ENCODE measurements at regions not wholly inside any gene's neighbourhood (a gene's known extent, or its start where the extent isn't known, plus 50 kb on each side); places are given as distances from the start of the nearest gene placed in this dataset.

DNA sequence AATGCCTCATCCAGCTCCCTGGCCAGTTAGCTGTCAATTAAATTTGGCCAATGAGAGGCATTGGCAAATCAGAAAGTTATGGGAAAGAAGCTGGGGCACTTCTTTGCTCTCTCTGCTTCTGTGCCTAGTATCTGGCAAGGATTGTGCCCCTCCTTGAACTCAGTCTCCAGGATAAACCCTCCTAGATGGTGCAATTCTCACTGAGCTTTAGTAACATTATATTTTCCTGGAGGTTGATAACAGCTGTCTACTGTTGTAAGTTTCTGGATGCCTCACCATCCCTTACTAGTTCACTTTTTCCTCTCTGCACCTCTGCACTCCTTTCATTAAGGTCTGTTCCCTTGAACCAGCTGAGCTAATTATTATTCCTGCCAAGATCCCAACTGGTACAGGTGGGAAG lies 329.5 kb downstream of the MFSD1 start:
- no peak for DNase-seq

DNA sequence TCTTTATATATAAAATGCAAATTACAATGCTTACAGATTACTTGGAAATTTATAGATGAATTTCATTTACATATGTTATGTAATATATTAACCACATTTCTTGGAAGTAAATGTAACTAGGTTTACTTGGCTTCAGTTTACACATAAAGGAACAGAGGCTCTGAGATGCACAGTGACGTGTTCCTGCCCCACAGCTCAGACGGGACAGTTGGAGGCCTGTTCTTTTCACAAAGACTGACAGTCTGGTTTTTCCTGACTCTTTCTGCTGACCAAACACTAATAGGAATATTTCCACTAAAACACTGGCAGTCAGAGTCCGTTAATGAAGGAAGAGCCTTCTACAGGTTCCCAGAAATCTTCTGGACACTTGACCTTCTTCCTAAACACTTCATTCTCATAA lies 336.1 kb downstream of the MFSD1 start:
- DNase-seq, result no peak

DNA sequence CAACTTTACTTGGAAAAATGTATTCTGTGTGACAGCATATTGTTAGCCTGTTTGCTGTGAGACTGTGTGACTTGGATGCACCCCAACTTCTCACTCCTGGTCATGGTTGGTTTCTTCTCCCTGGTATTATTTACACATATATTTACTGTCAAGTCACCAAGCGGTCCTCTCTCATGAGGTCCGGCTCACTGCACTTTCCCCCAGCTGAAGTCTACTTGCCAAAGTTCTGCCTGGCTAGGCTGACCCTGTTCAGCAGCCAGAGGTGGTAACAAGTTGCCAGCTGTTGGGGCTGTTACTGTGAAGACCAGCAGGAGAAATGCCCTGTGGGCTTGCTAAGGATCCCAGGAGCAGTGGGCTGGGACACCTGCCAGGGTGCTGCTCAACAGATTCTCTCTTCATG lies 337.5 kb downstream of the MFSD1 start:
- no peak for DNase-seq

DNA sequence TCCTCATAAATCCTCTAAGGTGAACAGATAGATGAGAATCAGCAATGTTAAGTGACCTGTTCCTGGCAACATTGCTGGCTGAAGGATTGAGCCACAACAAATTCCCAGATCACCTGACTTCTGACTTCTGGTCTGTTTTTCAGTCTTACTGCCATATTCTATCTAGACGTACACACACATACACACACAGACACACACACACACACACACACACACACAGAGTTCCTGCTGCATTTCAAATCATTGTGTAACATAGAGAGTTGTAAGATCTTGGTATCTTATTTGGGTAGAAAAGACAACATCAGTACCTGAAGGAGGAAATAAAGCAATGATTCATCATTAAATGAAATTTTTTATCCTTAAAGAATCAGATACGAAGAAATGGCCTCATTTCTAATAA lies 342.6 kb downstream of the MFSD1 start:
- no peak for DNase-seq

DNA sequence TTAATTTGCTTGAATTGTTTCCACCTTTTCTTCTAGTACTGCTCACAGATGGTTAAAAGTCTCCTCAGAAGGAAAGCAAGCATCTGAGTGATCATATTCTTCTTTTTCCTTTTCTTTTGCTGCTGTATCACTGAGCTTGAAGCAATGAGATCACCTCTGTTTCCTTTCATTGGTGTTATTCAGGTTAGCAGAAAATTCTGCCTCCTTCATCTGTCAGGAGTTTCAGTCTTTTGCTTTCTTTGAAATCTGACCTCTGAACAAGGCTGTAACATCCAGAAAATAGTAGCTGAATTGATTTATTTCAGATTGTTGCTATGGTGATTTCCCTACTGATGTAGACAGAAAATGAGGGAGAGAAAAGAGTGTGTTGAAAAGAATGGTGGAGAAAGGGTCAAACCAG lies 343.0 kb downstream of the MFSD1 start:
- DNase-seq, result no peak

DNA sequence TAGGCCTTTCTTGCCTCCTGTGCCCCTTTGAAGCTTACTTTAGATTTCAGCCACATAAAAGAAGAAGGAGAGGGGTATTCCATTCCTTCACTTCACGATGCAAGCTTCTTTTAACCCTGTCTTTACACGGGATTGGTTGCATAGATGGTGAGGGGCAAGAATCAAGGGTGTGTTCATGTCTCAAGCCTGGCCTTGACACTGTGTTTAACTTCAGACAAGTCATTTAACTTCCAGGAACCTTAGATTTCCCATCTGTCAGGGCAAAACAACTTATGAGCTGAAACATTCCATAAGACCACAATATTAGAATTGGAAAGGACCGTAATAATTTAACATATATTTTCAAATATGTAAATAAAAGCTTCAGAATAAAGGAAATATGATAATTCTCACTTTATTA lies 344.5 kb downstream of the MFSD1 start:
- DNase-seq, result no peak

DNA sequence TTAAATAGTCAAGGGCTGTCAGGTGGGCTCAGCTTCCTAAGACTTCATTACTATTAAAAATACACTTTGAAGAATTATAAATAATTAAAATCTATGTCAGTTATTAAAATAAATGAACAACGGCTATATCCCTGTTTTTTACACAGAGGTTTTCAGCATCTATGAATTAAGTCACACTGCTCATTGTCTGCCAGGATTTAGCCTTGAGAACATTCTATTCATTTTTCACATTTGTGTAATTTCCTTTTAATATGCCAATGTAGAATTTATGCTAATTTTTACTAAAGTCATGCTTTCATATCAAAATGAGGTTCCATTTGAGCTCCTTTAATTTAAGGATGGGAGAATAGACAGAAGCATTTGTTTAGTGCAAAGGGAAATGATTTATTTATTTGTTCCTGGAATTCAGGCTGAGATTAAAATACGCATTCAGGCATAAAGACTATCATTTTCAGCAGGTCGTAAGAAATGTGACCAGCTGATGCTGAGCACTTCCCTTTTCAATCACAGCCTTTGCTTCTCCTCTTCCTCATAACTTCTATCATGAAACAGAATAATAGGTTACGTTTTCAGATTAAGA lies 345.1 kb downstream of the MFSD1 start:
- DNase-seq, result no peak

DNA sequence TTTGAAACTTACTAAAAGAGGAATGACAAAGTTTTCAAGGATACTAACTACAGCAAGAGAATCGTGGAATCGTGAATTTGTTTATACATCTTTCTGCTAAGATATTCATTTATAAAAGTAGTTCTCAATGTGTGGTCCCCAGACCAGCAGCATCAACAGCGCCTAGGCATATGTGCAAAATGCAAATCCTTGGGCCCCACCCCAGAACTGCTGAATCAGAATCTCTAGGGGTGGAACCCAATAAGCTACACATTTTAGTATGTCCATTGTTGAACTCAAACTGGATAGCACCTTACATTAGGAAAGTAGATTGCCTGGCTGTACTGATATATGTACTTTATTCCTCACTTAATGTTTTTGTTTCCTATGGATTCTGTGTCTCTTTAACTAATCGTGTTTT lies 346.0 kb downstream of the MFSD1 start:
- DNase-seq, result no peak

DNA sequence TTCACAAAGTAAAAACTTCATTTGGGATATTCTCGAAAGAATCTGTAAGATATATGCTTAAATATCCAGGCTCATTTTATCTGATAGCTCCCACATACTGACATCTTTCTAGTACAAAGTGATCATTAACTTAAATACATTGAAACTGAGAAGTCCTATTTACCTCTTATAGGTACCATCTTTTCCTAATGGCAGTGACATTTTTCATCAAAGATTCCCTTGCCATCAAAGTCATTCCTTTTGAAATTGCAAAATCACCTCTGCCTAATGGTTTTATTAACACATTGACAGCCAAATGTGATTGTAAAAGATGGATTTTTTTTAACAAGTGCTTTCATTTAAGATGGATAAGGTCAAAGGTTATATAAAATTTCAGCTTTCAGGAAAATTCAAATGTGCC lies 346.6 kb downstream of the MFSD1 start:
- DNase-seq, result no peak

DNA sequence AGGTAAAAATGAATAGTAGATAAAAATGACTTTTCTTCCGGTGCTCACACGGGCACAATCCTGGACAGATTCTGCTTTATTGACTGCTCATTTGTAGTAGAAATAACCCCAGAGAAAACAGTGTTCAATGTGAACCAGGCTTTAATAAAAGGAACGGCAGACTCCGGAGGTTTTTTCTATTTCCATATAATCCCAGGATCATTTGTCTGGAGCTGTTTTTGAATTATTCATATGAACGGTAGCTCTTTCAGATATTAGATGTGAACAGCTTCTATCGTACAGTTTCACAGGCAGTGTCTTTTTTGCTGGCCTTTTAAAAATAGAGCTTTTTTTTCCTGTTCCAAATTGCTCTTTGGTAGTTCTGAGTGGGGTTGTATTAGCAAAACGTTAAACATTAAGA lies 347.3 kb downstream of the MFSD1 start:
- DNase-seq, result no peak

DNA sequence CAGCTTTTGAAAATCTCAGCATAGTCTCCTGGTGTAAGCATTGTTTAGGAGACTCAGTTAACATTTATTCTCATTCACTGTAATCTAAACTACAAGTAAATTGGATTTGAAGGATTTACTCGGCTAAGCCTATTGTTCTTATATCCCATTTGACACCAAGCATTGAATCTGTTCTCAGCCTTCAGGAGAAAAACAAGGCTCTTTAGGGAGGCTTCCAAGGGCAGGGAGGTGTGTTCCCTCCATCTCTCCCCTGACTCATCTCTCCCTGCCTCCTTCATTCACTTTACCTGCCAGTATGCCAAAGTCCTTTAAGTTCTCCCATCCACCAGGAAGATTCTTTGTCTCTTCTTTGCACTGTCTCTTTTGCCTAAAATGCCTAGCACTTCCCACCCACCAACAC lies 347.8 kb downstream of the MFSD1 start:
- no peak for DNase-seq

DNA sequence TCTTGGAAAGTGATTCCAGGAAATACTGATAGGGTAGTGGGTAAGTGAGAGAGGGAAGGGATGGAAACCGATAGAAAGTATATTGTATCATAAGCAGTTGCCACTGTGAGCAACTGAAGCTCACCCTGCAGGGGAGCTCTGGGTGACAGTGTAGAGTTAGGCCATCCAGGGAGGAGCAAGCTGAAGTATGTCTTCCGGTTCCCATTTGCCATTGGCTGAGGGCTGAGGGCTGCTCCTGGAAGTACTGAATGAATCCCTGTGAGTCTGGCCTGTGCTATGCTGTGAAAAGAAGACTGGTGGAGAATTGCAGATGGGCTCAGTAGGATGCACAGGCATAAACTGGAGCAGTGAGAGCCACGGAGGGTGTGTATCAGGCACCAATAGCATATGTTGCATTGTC lies 348.3 kb downstream of the MFSD1 start:
- no peak for DNase-seq

DNA sequence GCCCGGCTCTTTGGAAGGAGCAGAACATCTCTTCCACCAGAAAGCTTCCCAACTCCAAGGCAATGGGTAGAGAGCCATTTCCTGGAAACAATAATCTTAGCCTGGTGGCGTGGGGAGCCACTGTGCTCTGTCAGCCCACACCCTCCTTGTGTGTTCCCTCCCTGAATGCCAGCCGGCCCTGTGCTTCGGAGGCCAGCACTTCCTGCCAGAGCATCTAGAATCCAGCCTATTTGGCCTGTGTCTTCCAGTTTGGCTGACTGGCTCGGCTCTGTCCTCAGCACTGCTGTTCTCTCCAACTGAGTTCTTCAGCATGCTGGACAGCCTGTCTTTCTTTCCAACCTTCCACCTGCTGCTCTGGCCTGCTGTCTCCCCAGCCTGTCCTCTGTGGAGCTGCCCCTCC lies 349.3 kb downstream of the MFSD1 start:
- no peak for DNase-seq

DNA sequence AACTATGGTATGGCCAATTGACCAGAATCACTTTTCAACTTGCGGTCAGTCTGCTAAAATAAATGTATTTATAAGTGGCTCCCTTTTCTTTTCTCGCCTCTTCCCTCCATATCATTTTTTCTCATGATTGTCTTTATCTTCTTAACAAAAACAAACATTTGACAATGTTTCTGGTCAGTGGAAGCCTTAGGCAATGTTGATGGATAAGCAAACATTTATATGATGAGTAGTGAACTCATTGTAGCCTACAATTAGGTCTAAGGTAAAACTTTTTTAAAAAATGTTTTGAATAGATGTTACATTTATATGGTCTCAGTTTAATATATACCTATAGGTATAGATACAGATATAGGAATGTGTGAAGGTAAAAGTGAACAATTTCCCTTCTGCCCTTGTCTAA lies 355.4 kb downstream of the MFSD1 start:
- DNase-seq, result no peak

DNA sequence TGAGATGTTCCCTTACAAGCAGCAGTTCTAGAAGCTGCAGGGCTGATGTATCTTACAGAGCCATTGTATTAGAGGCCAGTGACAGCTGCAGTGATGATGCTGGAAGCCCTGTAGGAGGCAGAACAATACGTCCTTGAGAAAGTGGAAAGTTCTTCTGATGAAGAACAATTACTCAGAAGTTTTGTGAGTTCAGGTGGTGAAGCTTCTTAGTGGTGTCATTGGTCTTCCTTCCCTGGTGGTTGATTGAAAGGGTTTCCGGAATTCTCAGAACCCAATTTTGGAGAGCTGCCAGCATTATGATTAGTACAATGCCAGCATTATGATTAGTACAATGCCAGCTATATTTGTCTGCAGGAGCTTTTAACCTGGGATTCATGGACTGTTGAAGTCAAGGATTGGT lies 356.4 kb downstream of the MFSD1 start:
- DNase-seq, result no peak

DNA sequence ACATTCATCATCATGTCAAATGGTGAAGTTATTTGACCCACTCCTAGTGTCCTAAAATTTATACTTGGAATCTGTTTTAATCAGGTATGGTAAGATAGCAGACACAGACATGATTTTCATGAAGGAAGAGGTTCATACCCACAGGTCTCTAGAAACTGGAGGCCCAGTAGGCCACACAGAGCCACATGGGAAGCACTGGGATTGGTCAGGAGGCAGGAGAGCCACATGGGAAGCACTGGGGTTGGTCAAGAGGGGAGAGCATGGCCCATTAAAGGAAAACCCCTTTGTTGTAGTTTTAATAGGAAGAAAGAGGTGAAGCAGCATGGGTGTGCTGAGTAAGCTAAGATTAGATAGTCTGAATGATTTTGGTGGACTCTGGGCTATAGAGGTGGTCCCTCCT lies 356.9 kb downstream of the MFSD1 start:
- DNase-seq, result no peak

DNA sequence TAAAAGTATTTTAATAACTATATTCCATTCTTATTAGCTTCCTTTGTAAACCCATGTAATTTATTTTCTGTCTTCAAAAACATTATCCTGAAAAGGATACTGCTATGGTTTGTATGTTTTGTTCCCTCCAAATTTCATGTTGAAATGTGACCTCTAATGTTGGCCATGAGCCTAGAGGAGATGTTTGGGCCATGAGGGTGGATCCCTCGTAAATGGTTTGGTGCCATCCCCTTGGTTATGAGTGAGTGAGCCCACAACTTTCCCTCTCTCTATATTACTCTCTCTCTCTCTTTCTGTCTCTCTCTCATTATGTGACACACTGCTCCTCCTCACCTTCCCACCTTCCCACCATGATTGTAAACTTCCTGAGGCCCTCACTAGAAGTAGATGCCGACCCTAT lies 357.7 kb downstream of the MFSD1 start:
- no peak for DNase-seq

DNA sequence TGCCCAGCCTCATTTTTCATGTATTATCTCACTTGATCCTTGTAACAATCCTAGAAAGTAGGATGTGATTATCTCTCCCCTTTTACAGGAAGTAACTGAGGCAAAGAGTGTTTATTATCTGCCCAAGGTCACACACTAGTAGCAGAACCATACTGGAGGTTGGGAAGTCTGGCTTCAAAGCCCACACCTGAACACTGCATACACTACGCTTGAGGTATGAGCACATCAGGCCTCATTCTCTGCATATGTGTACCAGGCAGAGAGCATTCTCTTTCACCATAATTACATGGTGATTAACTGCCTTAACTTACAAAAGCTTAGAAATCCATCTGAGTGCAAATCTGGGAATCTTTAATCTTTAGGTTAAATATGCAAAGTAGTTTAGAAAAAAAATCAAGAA lies 361.8 kb downstream of the MFSD1 start:
- no peak for DNase-seq

DNA sequence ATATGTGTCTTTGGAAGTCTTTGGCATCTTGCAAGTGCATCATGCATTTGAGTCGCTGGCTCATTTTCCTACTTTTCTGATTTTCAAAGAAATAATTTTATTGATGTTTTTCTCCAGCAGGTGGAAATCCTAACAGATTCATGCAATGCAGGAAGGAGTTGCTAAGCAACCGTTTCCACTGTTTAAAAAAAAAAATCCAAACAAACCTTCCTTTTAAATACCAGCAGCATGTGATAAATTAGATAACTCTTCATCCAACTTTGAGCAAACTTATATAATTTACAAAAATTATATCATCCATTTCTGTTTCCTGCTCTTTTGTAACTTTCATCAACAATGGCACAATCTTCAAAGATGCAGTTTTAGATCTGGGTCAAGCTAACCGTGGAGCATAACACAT lies 364.1 kb downstream of the MFSD1 start:
- DNase-seq, result no peak

DNA sequence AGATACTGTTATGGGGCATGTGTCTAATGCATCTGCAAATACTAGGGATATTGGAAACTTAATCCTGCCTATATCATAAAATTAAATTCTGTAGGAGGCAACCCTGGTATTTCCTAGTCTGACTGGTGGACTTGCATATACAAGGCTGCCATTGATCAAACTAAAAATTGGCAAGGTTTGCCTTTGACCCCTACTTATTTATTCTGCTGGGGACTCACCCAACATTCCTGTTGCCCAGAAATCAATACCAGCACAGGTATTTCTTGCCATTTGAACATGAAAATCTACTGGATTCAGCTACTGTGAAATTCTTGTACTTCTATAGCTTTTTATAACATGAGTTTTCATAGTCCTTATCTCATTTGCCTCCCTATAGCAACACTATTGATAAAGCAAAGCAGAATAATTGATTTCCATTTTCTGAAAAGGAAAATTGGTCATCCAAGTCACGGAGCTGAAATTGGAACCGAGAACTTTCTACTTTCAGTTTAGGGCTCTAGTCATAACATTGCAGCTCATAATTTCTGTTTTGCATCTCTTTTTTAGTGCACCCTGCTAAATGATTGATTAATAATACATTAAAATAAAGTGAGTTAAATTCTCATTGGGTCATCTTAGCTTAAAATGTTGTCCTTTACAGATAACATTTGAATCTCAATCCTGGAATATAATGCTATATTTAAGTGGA lies 365.2 kb downstream of the MFSD1 start:
- no peak for DNase-seq

DNA sequence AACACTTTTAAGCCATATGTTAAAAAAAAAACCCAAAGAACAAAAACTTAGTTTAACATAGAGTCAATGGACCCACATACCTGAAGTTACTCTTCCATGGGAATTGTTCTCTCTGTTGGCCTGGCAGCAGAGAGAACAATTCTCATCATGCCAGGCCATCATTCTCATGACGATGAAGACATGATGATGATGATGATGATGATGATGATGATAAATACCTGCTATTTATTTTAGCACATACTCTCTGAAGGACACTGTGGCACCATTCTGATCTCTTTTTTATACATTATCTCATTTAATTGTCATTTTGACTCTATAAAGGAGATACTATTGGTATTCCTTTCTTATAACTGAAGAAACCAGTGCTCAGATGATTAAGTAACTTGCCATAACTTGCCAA lies 366.9 kb downstream of the MFSD1 start:
- no peak for DNase-seq

DNA sequence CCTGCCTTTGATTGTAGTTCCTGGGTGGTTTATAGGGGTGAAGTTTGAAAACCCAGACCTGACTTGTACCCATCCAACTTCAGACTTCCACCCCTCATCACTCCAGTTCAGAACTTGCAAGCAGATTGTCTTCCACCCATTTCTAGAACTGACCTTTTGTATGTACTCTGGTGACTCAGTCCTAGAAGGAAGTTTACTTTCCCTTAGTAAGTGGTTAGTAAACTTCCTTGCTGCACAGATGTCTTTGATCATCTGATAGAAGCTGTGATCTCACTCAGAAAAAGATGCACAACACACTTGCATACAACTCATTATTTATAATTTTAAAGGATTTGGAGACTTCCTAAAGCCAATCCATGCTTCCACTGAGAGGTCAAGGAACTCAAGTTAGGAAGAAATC lies 368.0 kb downstream of the MFSD1 start:
- peak; percentile 72 for DNase-seq

DNA sequence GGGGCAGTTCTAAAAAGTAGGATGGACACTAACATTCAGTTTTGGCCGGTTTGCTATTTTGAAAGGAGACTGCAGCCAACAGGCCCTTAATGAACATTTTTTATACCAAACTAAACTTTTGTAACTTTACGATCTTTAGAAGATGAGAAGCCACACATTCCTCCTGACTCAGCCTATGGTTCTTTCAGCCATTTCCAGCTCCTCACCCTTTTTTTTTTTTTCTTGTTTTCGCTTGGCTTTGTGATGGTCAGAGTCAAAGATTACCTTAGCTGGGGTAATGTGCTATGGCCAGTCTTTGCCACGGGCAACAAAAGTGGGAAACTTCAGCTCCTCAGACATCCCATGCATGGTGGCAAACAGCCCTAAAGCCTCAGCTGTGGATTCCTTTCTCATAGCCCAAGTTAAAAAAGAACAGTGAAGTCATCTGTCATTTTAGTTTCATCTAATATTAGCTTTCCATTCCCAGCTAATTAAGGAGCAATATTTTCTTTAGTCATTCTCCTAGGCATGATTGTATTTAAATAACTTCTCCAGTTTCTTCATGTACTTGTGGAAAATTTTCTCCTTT lies 368.7 kb downstream of the MFSD1 start:
- peak; percentile 56 for DNase-seq

DNA sequence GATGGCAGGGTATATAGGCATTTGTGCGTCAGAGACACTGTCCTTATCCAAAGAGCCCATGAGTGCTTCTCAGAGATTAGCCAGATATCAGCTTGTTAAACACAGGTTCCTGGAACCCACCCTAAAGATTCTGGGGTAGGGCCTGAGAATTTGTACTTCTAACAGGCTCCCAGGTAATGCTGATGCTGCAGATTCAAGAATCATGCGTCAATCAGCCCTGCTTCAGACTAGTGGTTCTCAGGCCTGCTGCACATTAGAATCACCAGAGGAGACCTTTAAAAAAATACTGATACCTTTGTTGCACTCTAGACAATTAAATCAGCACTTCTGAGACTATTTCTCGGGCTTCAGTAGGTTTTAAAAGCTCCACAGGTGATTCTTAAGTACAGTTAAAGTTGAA lies 369.5 kb downstream of the MFSD1 start:
- DNase-seq, result no peak

DNA sequence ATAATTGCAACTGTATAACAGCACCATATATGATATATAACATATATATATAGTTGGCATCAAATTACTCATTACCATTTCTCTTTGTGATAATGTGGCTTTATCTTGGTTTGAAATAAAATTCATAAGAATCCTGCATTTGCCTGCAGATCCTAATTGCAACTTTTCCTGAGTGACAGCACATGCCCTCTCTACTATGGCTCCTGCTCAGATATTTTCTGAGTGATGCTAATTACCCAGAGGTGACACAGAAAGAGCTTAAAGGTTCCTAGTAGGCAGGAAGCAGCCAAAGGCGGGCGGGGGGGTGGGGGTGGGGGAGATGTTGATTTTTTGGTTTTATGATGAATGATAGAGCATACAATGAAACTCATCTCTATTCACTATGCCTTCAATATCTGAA lies 370.6 kb downstream of the MFSD1 start:
- DNase-seq, result no peak

All from fibroblast of skin of abdomen (primary cell).